ENCODE measurements at regions not wholly inside any gene's neighbourhood (a gene's known extent, or its start where the extent isn't known, plus 50 kb on each side); places are given as distances from the start of the nearest gene placed in this dataset.

- Histone ChIP-seq H3K4me1 (ENCODE audit: control insufficient read depth in 1 of 2, insufficient read depth in 2 of 2, low read length in 2 of 2) (no peaks in the 10 kb centered on the region), H3K36me3 (ENCODE audit: control insufficient read depth in 1 of 2, insufficient read depth in 2 of 2, low read length in 2 of 2) (no peaks in the 10 kb centered on the region), H3K4me2 (ENCODE audit: low read length) (no peak overlapping the region), H3K27ac (ENCODE audit: low read depth, low read length) (no peak overlapping the region), H4K20me1 (ENCODE audit: insufficient read depth) (no peaks in the 10 kb centered on the region), H3K79me2 (ENCODE audit: insufficient read depth, low read length) (no peaks in the 10 kb centered on the region), H3K9me3 (ENCODE audit: control insufficient read depth in 1 of 2, insufficient read depth in 1 of 2, low read depth in 1 of 2, low read length in 2 of 2) (0 out of 4 replicates have a peak, but pooled peaks cover 0 to 4% of the 10 kb centered on the region in 2 experiments), H3K9me2 (ENCODE audit: insufficient read depth) (no peaks in the 10 kb centered on the region), H3K9ac (ENCODE audit: low read length) (no peak overlapping the region), H2AFZ (ENCODE audit: low read depth, low read length, poor library complexity, severe bottlenecking) (no peak overlapping the region), H3K4me3 (replicated peaks in 1 of 2; ENCODE audit: low read depth in 1 of 2, low read length in 2 of 2) (no peak overlapping the region), H3K27me3 (ENCODE audit: insufficient read depth, low read length) (no peaks in the 10 kb centered on the region)
- DNase-seq (ENCODE audit: low read depth, low spot score) (no peak), ATAC-seq (no peak)
- intact Hi-C loops (cut with micrococcal nuclease) = no loop called here
- ChIA-PET RAD21 (ENCODE audit: low non-redundant PET in 1 of 2, low total read pairs in 2 of 2, uncharacterized antibody in 2 of 2, unreplicated experiment in 2 of 2) (no interaction called here), POLR2A (no interaction called here), CTCF (no interaction called here)
- no TSS peak for BruUV-seq (replicated peaks)
- no peak for TF ChIP-seq TCF7L2 (IDR thresholded peaks at IDR 0.05; ENCODE audit: borderline replicate concordance, extremely low read depth, insufficient read depth, insufficient read length)
- TF ChIP-seq JUND (IDR thresholded peaks at IDR 0.05) = no peak
- TF ChIP-seq MAX (IDR thresholded peaks at IDR 0.05) = no peak
- TF ChIP-seq POLR2A (IDR thresholded peaks at IDR 0.05; ENCODE audit: borderline replicate concordance, extremely low read depth, insufficient read depth, insufficient read length) = no peak
- TF ChIP-seq EZH2 (IDR thresholded peaks at IDR 0.05) = no peak
- no peak for TF ChIP-seq ZFX (IDR thresholded peaks at IDR 0.05)
- no peak for TF ChIP-seq CTCF (IDR thresholded peaks at IDR 0.05 in 2 of 3, conservative IDR thresholded peaks at IDR 0.05 in 1 of 3; ENCODE audit: borderline replicate concordance in 1 of 3, insufficient read depth in 1 of 3, low read depth in 2 of 3, low read length in 2 of 3)
- TF ChIP-seq YY1 (IDR thresholded peaks at IDR 0.05; ENCODE audit: extremely low read depth, insufficient replicate concordance, low read depth, low read length) = no peak
- TF ChIP-seq ZBTB33 (IDR thresholded peaks at IDR 0.05; ENCODE audit: extremely low read depth, insufficient replicate concordance, low read length) = no peak
- no peak for TF ChIP-seq CBX3 (IDR thresholded peaks at IDR 0.05; ENCODE audit: low read depth)
- TF ChIP-seq EZH2phosphoT487 (IDR thresholded peaks at IDR 0.05; ENCODE audit: borderline replicate concordance) = no peak
- no peak for TF ChIP-seq FOSL1 (IDR thresholded peaks at IDR 0.05; ENCODE audit: low read depth)
- TF ChIP-seq ZNF274 (IDR thresholded peaks at IDR 0.05; ENCODE audit: low read depth, low read length) = no peak
- TF ChIP-seq RAD21 (IDR thresholded peaks at IDR 0.05; ENCODE audit: low read depth) = no peak
- TF ChIP-seq ATF3 (IDR thresholded peaks at IDR 0.05) = no peak
- TF ChIP-seq SRF (IDR thresholded peaks at IDR 0.05; ENCODE audit: low read depth) = no peak
- no peak for TF ChIP-seq SP1 (IDR thresholded peaks at IDR 0.05; ENCODE audit: low read depth)
- TF ChIP-seq REST (IDR thresholded peaks at IDR 0.05; ENCODE audit: low read depth) = no peak
Observed at GRCh38 chr18:27491772-27492171, 306.7 kb upstream of the CHST9 start.

Measured in HCT116 (cell line).